ENCODE measurements at regions not wholly inside any gene's neighbourhood (a gene's known extent, or its start where the extent isn't known, plus 50 kb on each side); places are given as distances from the start of the nearest gene placed in this dataset.

DNA sequence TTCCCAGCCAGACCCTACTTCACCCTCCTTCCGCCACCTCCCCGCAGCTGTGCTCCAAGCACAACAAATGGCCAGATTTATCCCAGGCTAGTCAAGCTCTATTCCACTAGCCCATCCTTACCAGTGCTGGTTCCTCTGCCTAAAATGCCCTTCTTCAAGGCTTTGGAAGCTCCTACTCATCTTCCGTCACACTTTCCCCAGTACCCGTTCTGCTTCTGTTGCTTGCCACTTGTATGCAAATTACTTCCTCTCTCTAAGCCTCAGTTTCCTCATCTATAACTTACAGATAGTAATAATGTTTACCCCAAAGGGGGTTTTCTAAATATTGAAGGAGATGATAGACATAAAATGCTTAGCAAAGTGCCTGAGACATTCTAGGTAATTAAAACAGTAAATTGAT lies 193.1 kb downstream of the MAFB start:
- TF ChIP-seq EZH2 (IDR thresholded peaks at IDR 0.05; ENCODE audit: low read depth, low read length, severe bottlenecking) = no peak
- no peak for TF ChIP-seq HDAC2 (IDR thresholded peaks at IDR 0.05; ENCODE audit: borderline replicate concordance in 1 of 2, low read depth in 2 of 2, low read length in 2 of 2)
- TF ChIP-seq KDM4A (IDR thresholded peaks at IDR 0.05; ENCODE audit: low read depth, low read length, severe bottlenecking) = no peak
- TF ChIP-seq, protein P1, sequence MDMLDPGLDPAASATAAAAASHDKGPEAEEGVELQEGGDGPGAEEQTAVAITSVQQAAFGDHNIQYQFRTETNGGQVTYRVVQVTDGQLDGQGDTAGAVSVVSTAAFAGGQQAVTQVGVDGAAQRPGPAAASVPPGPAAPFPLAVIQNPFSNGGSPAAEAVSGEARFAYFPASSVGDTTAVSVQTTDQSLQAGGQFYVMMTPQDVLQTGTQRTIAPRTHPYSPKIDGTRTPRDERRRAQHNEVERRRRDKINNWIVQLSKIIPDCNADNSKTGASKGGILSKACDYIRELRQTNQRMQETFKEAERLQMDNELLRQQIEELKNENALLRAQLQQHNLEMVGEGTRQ (IDR thresholded peaks at IDR 0.05; ENCODE audit: low read length) = no peak
- no peak for TF ChIP-seq CBX8 (IDR thresholded peaks at IDR 0.05; ENCODE audit: borderline replicate concordance, low read depth, low read length)
- no peak for TF ChIP-seq EGR1 (IDR thresholded peaks at IDR 0.05; ENCODE audit: borderline replicate concordance, low read depth, low read length)
- no peak for TF ChIP-seq SP4 (IDR thresholded peaks at IDR 0.05; ENCODE audit: low read length)
- no peak for TF ChIP-seq TAF7 (optimal IDR thresholded peaks at IDR 0.05; ENCODE audit: borderline replicate concordance, low read depth, low read length)
- no peak for TF ChIP-seq EP300 (IDR thresholded peaks at IDR 0.05; ENCODE audit: borderline replicate concordance in 1 of 2, low read depth in 2 of 2, low read length in 2 of 2)
- Histone ChIP-seq H3K56ac (replicated peaks; ENCODE audit: insufficient read length, low read depth, low read length) (no peak overlapping the region), H4K8ac (ENCODE audit: extremely low read depth, insufficient read depth, low read length) (no peak overlapping the region), H3K36me3 (ENCODE audit: control insufficient read depth in 2 of 4, insufficient read depth in 4 of 4, low read length in 3 of 4) (no peaks in the 10 kb centered on the region), H2BK12ac (ENCODE audit: low read depth, low read length) (no peak overlapping the region), H2BK20ac (ENCODE audit: low read length) (no peak overlapping the region), H3K27me3 (replicated peaks in 1 of 4; ENCODE audit: control insufficient read depth in 3 of 4, extremely low read depth in 1 of 4, insufficient read depth in 3 of 4, low read length in 3 of 4) (no peaks in the 10 kb centered on the region), H4K20me1 (replicated peaks in 1 of 2; ENCODE audit: control insufficient read depth in 1 of 2, insufficient read depth in 2 of 2, low read length in 2 of 2) (no peaks in the 10 kb centered on the region), H3K79me1 (ENCODE audit: low read depth, low read length) (no peaks in the 10 kb centered on the region), H3K27ac (ENCODE audit: low read depth, low read length) (no peak overlapping the region), H3K18ac (ENCODE audit: extremely low read depth, low read length) (no peak overlapping the region), H2AFZ (ENCODE audit: low read length) (no peak overlapping the region), H2BK120ac (replicated peaks; ENCODE audit: low read depth, low read length) (no peak overlapping the region), H3K14ac (ENCODE audit: insufficient read length) (no peak overlapping the region), H3K9ac (replicated peaks in 1 of 4; ENCODE audit: extremely low read depth in 1 of 4, low read depth in 3 of 4, low read length in 3 of 4) (no peak overlapping the region), H2AK5ac (ENCODE audit: low read depth, low read length) (no peak overlapping the region), H2BK5ac (ENCODE audit: low read depth, low read length) (no peak overlapping the region), H3K4me3 (ENCODE audit: extremely low read depth in 1 of 4, insufficient read depth in 2 of 4, low read depth in 3 of 4, low read length in 4 of 4) (no peak overlapping the region), H4K91ac (replicated peaks; ENCODE audit: insufficient read length, low read length) (no peak overlapping the region), H2BK15ac (ENCODE audit: low read length) (no peak overlapping the region), H3K23me2 (ENCODE audit: low read depth, low read length) (no peaks in the 10 kb centered on the region), H3K79me2 (ENCODE audit: control insufficient read depth in 1 of 2, insufficient read depth in 2 of 2, low read length in 2 of 2) (no peaks in the 10 kb centered on the region), H4K5ac (ENCODE audit: insufficient read length, low read depth, low read length) (no peak overlapping the region), H3K4ac (replicated peaks; ENCODE audit: insufficient read length, low read depth, low read length) (no peak overlapping the region), H3K9me3 (ENCODE audit: insufficient read depth in 2 of 2, low read depth in 1 of 2, low read length in 1 of 2) (no peaks in the 10 kb centered on the region), H3K4me2 (ENCODE audit: insufficient read depth in 1 of 2, low read depth in 2 of 2, low read length in 2 of 2) (no peak overlapping the region), H3K23ac (ENCODE audit: insufficient read length) (no peak overlapping the region), H3K4me1 (replicated peaks in 1 of 4; ENCODE audit: control insufficient read depth in 3 of 4, insufficient read depth in 4 of 4, low read length in 3 of 4) (no peaks in the 10 kb centered on the region; a peak in 2 of 7 replicates)
- DNase-seq (ENCODE audit: low read depth in 1 of 2, low spot score in 2 of 2) (no peak), FAIRE-seq (no peak)
- ChIA-PET CTCF (ENCODE audit: partially characterized antibody) (interaction anchor here (1.1 kb wide), 1 partner anchor 33 kb away, joined by 3 read pairs; no protein-coding TSS in a partner anchor), POLR2A (ENCODE audit: partially characterized antibody) (no interaction called here)
- WGBS, 2 experiments (ENCODE audit: extremely low coverage in 1 of 2, insufficient coverage in 1 of 2, insufficient read length in 1 of 2, insufficient replicate concordance in 2 of 2, low coverage in 1 of 2, low lambda C conversion rate in 2 of 2, missing lambda C conversion rate in 1 of 2) = 90% methylated on average over 4 of the region's 4 CpGs; no CpG with 5 or more reads in 1 of the 2 experiments
